ENCODE measurements at regions not wholly inside any gene's neighbourhood (a gene's known extent, or its start where the extent isn't known, plus 50 kb on each side); places are given as distances from the start of the nearest gene placed in this dataset.
A peak's percentile ranks its signal among the peaks of the same experiment; 100 is the strongest.

- Histone ChIP-seq H3K27me3 (ENCODE audit: insufficient read depth, low read length, poor library complexity, severe bottlenecking) (no peaks in the 10 kb centered on the region), H3K36me3 (ENCODE audit: insufficient read depth, low read length) (no peaks in the 10 kb centered on the region), H2AFZ (ENCODE audit: low read length) (no peak overlapping the region), H3K4me3 (ENCODE audit: low read length, poor library complexity, severe bottlenecking) (peak overlapping the region; percentile 62), H3K4me1 (ENCODE audit: insufficient read depth, low read length, poor library complexity, severe bottlenecking) (peaks cover 67% of the 10 kb centered on the region), H3K9ac (ENCODE audit: low read depth, low read length, poor library complexity, severe bottlenecking) (peak overlapping the region; percentile 72), H3K4me2 (ENCODE audit: low read depth, low read length, poor library complexity, severe bottlenecking) (peak overlapping the region; percentile 89), H3K79me2 (ENCODE audit: insufficient read depth, low read length) (peaks cover 13% of the 10 kb centered on the region; the same call in 1 of the 2 replicates), H3K9me2 (replicated peaks; ENCODE audit: low read depth, low read length) (no peaks in the 10 kb centered on the region), H3K9me3 (ENCODE audit: insufficient read depth, low read depth, low read length) (peaks cover 5% of the 10 kb centered on the region; the same call in 1 of the 2 replicates), H3F3A (ENCODE audit: low read depth) (no peaks in the 10 kb centered on the region; the same call in 1 of the 2 replicates), H4K20me1 (ENCODE audit: insufficient read depth, low read length, poor library complexity, severe bottlenecking) (no peaks in the 10 kb centered on the region)
- TF ChIP-seq EZH2phosphoT487 (IDR thresholded peaks at IDR 0.05; ENCODE audit: borderline replicate concordance) (no peak), CTCF (conservative IDR thresholded peaks at IDR 0.05; ENCODE audit: low read length) (no peak)
Measured at GRCh38 chr3:193959861-193960260, 176.1 kb upstream of the HES1 start.

GRCh38 chr3:193960487-193961274 is 175.3 kb upstream of the HES1 start:
- H3K9me2 ChIP-seq (replicated peaks; ENCODE audit: low read depth, low read length) = no peaks in the 10 kb centered on the region
- peaks cover 75% of the 10 kb centered on the region for H3K4me1 ChIP-seq (ENCODE audit: insufficient read depth, low read length, poor library complexity, severe bottlenecking)
- no peak for TF ChIP-seq CTCF (conservative IDR thresholded peaks at IDR 0.05; ENCODE audit: low read length)
- no peaks in the 10 kb centered on the region for H3K36me3 ChIP-seq (ENCODE audit: insufficient read depth, low read length)
- H3K79me2 ChIP-seq (ENCODE audit: insufficient read depth, low read length) = peaks cover 13% of the 10 kb centered on the region; the same call in 1 of the 2 replicates
- H4K20me1 ChIP-seq (ENCODE audit: insufficient read depth, low read length, poor library complexity, severe bottlenecking) = no peaks in the 10 kb centered on the region
- peak overlapping the region; percentile 24; the same call in 1 of the 2 replicates for H2AFZ ChIP-seq (ENCODE audit: low read length)
- no peaks in the 10 kb centered on the region for H3K9me3 ChIP-seq (ENCODE audit: insufficient read depth, low read depth, low read length)
- peak overlapping the region; percentile 91 for H3K9ac ChIP-seq (ENCODE audit: low read depth, low read length, poor library complexity, severe bottlenecking)
- H3K4me2 ChIP-seq (ENCODE audit: low read depth, low read length, poor library complexity, severe bottlenecking) = peak overlapping the region; percentile 89
- H3K4me3 ChIP-seq (ENCODE audit: low read length, poor library complexity, severe bottlenecking) = peak overlapping the region; percentile 73
- no peaks in the 10 kb centered on the region for H3K27me3 ChIP-seq (ENCODE audit: insufficient read depth, low read length, poor library complexity, severe bottlenecking)
- no peaks in the 10 kb centered on the region; the same call in 1 of the 2 replicates for H3F3A ChIP-seq (ENCODE audit: low read depth)

DNA sequence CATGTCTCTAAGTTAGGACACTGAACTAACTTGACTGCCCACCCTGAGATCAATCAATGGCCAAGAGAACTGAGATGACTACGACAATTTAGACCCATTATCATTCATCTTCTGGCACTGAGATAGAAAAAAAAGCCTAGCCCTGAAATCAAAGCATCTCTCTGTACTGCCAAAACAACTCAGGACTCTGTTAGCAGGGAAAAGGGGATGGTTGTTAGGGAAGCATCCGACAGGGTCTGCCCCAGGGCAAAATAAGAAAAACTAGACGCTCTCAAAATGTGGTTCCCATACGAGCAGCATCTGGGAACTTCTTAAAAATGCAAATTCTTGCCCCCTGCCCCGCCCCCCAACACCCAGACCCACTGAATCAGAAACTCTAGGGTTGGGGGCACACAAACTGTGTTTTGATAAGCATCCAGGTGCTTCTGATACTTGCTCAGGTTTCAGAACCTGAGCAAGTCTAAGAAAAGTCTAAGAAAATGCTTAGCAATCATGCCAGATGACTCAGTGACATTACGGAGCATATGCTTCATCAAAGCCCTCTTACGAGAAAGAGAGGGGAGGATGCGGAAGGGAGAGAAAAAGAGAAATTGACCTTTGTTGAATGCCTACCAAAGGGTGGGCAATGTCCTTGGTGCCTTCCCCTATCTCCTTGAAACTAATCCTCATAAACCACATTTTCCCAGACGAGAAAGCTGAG is 172.8 kb upstream of the HES1 start:
- no peaks in the 10 kb centered on the region for H3K9me2 ChIP-seq (replicated peaks; ENCODE audit: low read depth, low read length)
- TF ChIP-seq CTCF (conservative IDR thresholded peaks at IDR 0.05; ENCODE audit: low read length) (no peak), EZH2phosphoT487 (IDR thresholded peaks at IDR 0.05; ENCODE audit: borderline replicate concordance) (no peak)
- no peak overlapping the region for H2AFZ ChIP-seq (ENCODE audit: low read length)
- peak overlapping the region; percentile 89 for H3K4me2 ChIP-seq (ENCODE audit: low read depth, low read length, poor library complexity, severe bottlenecking)
- H3K4me3 ChIP-seq (ENCODE audit: low read length, poor library complexity, severe bottlenecking) = no peak overlapping the region
- no peaks in the 10 kb centered on the region for H3K9me3 ChIP-seq (ENCODE audit: insufficient read depth, low read depth, low read length)
- peaks cover 85% of the 10 kb centered on the region for H3K4me1 ChIP-seq (ENCODE audit: insufficient read depth, low read length, poor library complexity, severe bottlenecking)
- no peaks in the 10 kb centered on the region for H3K36me3 ChIP-seq (ENCODE audit: insufficient read depth, low read length)
- H3K9ac ChIP-seq (ENCODE audit: low read depth, low read length, poor library complexity, severe bottlenecking) = peak overlapping the region; percentile 91
- H3K79me2 ChIP-seq (ENCODE audit: insufficient read depth, low read length) = peaks cover 13% of the 10 kb centered on the region; the same call in 1 of the 2 replicates
- no peaks in the 10 kb centered on the region for H4K20me1 ChIP-seq (ENCODE audit: insufficient read depth, low read length, poor library complexity, severe bottlenecking)
- no peaks in the 10 kb centered on the region; the same call in 1 of the 2 replicates for H3F3A ChIP-seq (ENCODE audit: low read depth)
- H3K27me3 ChIP-seq (ENCODE audit: insufficient read depth, low read length, poor library complexity, severe bottlenecking) = no peaks in the 10 kb centered on the region
